ENCODE measurements at regions not wholly inside any gene's neighbourhood (a gene's known extent, or its start where the extent isn't known, plus 50 kb on each side); places are given as distances from the start of the nearest gene placed in this dataset.

- TF ChIP-seq, protein P1, sequence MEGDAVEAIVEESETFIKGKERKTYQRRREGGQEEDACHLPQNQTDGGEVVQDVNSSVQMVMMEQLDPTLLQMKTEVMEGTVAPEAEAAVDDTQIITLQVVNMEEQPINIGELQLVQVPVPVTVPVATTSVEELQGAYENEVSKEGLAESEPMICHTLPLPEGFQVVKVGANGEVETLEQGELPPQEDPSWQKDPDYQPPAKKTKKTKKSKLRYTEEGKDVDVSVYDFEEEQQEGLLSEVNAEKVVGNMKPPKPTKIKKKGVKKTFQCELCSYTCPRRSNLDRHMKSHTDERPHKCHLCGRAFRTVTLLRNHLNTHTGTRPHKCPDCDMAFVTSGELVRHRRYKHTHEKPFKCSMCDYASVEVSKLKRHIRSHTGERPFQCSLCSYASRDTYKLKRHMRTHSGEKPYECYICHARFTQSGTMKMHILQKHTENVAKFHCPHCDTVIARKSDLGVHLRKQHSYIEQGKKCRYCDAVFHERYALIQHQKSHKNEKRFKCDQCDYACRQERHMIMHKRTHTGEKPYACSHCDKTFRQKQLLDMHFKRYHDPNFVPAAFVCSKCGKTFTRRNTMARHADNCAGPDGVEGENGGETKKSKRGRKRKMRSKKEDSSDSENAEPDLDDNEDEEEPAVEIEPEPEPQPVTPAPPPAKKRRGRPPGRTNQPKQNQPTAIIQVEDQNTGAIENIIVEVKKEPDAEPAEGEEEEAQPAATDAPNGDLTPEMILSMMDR (IDR thresholded peaks at IDR 0.05) = no peak
- no peak for TF ChIP-seq POLR2A (IDR thresholded peaks at IDR 0.05)
- TF ChIP-seq POLR2AphosphoS5 (IDR thresholded peaks at IDR 0.05) = no peak
Observed at GRCh38 chr9:31908891-31909480, 475.5 kb upstream of the ACO1 start.

Data from sigmoid colon (tissue), 4 donors.